H9 (cell line): ENCODE measurements at regions not wholly inside any gene's neighbourhood (a gene's known extent, or its start where the extent isn't known, plus 50 kb on each side); places are given as distances from the start of the nearest gene placed in this dataset.

Source experiments
- DNase-seq: peaks from one replicate; pipeline ENCODE4 v3.0.0-alpha.2; 2017
- H2AFZ ChIP-seq: one replicate; pipeline ENCODE4 v1.6.1; 2013; ENCODE audit warnings: mild to moderate bottlenecking, low read length, control low read depth, moderate library complexity
- H2AK5ac ChIP-seq: 2 replicates; pipeline ENCODE4 v1.6.1; 2013; ENCODE audit warnings: low read length, control low read depth, mixed read lengths; ENCODE audit not compliant: insufficient read length
- H2BK120ac ChIP-seq: one replicate; pipeline ENCODE4 v1.6.1; 2013; ENCODE audit warnings: low read depth, mild to moderate bottlenecking, low read length, control low read depth, inconsistent platforms; ENCODE audit not compliant: poor library complexity, severe bottlenecking
- H2BK12ac ChIP-seq: 2 replicates; pipeline ENCODE4 v1.6.1; 2013; ENCODE audit warnings: low read length, control low read depth, mixed read lengths, low read depth; ENCODE audit not compliant: insufficient read length
- H2BK15ac ChIP-seq: 2 replicates; pipeline ENCODE4 v1.6.1; 2013; ENCODE audit warnings: low read depth, low read length, control low read depth
- H2BK20ac ChIP-seq: one replicate; pipeline ENCODE4 v1.6.1; 2013; ENCODE audit warnings: low read depth, mild to moderate bottlenecking, low read length, control low read depth, inconsistent platforms; ENCODE audit not compliant: poor library complexity, severe bottlenecking
- H2BK5ac ChIP-seq: 2 replicates; pipeline ENCODE4 v1.6.1; 2013; ENCODE audit warnings: low read length, control low read depth, mixed read lengths; ENCODE audit not compliant: insufficient read length
- H3K14ac ChIP-seq: 2 replicates; pipeline ENCODE4 v1.6.1; 2013; ENCODE audit warnings: low read length, control low read depth; ENCODE audit not compliant: insufficient read depth
- H3K18ac ChIP-seq: 2 replicates; pipeline ENCODE4 v1.6.1; 2013; ENCODE audit warnings: low read depth, mild to moderate bottlenecking, mixed read lengths, low read length, control low read depth; ENCODE audit not compliant: insufficient read length
- H3K23ac ChIP-seq: 2 replicates; pipeline ENCODE4 v1.6.1; 2013; ENCODE audit warnings: low read length, control low read depth, mixed read lengths, low read depth; ENCODE audit not compliant: insufficient read length
- H3K23me2 ChIP-seq: 2 replicates; pipeline ENCODE4 v1.6.1; 2013; ENCODE audit warnings: low read depth, mild to moderate bottlenecking, mixed read lengths, low read length, control low read depth; ENCODE audit not compliant: insufficient read length, poor library complexity, severe bottlenecking
- H3K27ac ChIP-seq: 2 replicates; pipeline ENCODE4 v1.5.1; 2013; ENCODE audit warnings: low read length, control low read depth, mixed read lengths, low read depth; ENCODE audit not compliant: insufficient read length
- H3K27me3 ChIP-seq: 2 replicates; pipeline ENCODE4 v1.6.1; 2013; ENCODE audit warnings: low read length, control low read depth, inconsistent platforms; ENCODE audit not compliant: insufficient read depth
- H3K4ac ChIP-seq: 2 replicates; pipeline ENCODE4 v1.6.1; 2013; ENCODE audit warnings: low read depth, mild to moderate bottlenecking, control low read depth, inconsistent platforms, low read length, moderate library complexity
- H3K4me1 ChIP-seq: 2 replicates; pipeline ENCODE4 v1.6.1; 2013; ENCODE audit warnings: low read length, control low read depth, inconsistent platforms; ENCODE audit not compliant: insufficient read depth
- H3K4me2 ChIP-seq: 2 replicates; pipeline ENCODE4 v1.6.1; 2013; ENCODE audit warnings: low read length, control low read depth, mixed read lengths; ENCODE audit not compliant: insufficient read length, insufficient read depth
- H3K56ac ChIP-seq: 2 replicates; pipeline ENCODE4 v1.6.1; 2013; ENCODE audit warnings: low read depth, mild to moderate bottlenecking, mixed read lengths, low read length, control low read depth; ENCODE audit not compliant: insufficient read length
- H3K79me1 ChIP-seq: 2 replicates; pipeline ENCODE4 v1.6.1; 2013; ENCODE audit warnings: low read depth, mild to moderate bottlenecking, moderate library complexity, low read length, control low read depth, inconsistent platforms; ENCODE audit not compliant: insufficient read depth, poor library complexity, severe bottlenecking
- H3K79me2 ChIP-seq: 2 replicates; pipeline ENCODE4 v1.6.1; 2013; ENCODE audit warnings: low read length, control low read depth, inconsistent platforms; ENCODE audit not compliant: insufficient read depth
- H3K9ac ChIP-seq: 2 replicates; pipeline ENCODE4 v1.6.1; 2013; ENCODE audit warnings: low read length, control low read depth, mixed read lengths; ENCODE audit not compliant: insufficient read length; ENCODE audit errors: extremely low read depth
- H3K9me3 ChIP-seq: one replicate; pipeline ENCODE4 v1.6.1; 2013; ENCODE audit warnings: low read depth, low read length, inconsistent platforms; ENCODE audit not compliant: control insufficient read depth
- H3T11ph ChIP-seq: one replicate; pipeline ENCODE4 v1.6.1; 2013; ENCODE audit warnings: mild to moderate bottlenecking, low read length, control low read depth, inconsistent platforms
- H4K20me1 ChIP-seq: one replicate; pipeline ENCODE4 v1.6.1; 2013; ENCODE audit not compliant: control insufficient read depth, insufficient read length, insufficient read depth
- H4K5ac ChIP-seq: 2 replicates; pipeline ENCODE4 v1.6.1; 2013; ENCODE audit warnings: low read depth, mild to moderate bottlenecking, mixed read lengths, low read length, control low read depth; ENCODE audit not compliant: insufficient read length
- H4K8ac ChIP-seq: replicated peaks from 2 replicates; pipeline ENCODE4 v1.6.1; 2013; ENCODE audit warnings: low read length, control low read depth, mixed read lengths, low read depth; ENCODE audit not compliant: insufficient read length
- H4K91ac ChIP-seq: 2 replicates; pipeline ENCODE4 v1.6.1; 2013; ENCODE audit warnings: low read depth, mild to moderate bottlenecking, moderate library complexity, mixed read lengths, low read length, control low read depth; ENCODE audit not compliant: insufficient read length
- H3K27ac Mint-ChIP-seq, 3 experiments: 2 replicates in 2 of 3; 3 replicates in 1 of 3; pipeline ENCODE4 v1.8.0; 2020 to 2021; ENCODE audit warnings: mixed read lengths in 3 of 3, mild to moderate bottlenecking in 1 of 3, moderate library complexity in 1 of 3
- H3K27me3 Mint-ChIP-seq: 2 replicates; pipeline ENCODE4 v1.8.0; 2021; ENCODE audit warnings: low read depth, mild to moderate bottlenecking, moderate library complexity, mixed read lengths
- H3K36me3 Mint-ChIP-seq, 3 experiments: 2 replicates in 2 of 3; 3 replicates in 1 of 3; pipeline ENCODE4 v1.8.0; 2020 to 2021; ENCODE audit warnings: low read depth in 3 of 3, mixed read lengths in 3 of 3; ENCODE audit not compliant: insufficient read depth in 1 of 3
- H3K4me1 Mint-ChIP-seq, 2 experiments: 2 replicates each; pipeline ENCODE4 v1.8.0; 2020; ENCODE audit warnings: mixed read lengths in 2 of 2
- H3K4me3 Mint-ChIP-seq, 2 experiments: 2 replicates in 1 of 2; 3 replicates in 1 of 2; pipeline ENCODE4 v1.8.0; 2020 to 2021; ENCODE audit warnings: mild to moderate bottlenecking in 2 of 2, mixed read lengths in 2 of 2, moderate library complexity in 1 of 2
- H3K9me3 Mint-ChIP-seq, 2 experiments: 2 replicates in 1 of 2; 3 replicates in 1 of 2; pipeline ENCODE4 v1.8.0; 2020; ENCODE audit warnings: mild to moderate bottlenecking in 2 of 2, mixed read lengths in 2 of 2, moderate library complexity in 1 of 2
- CTCF ChIP-seq: fragments of 200-600 bp; sonication (generic); conservative IDR thresholded peaks from 3 replicates; pipeline ENCODE4 v1.8.0; 2021; ENCODE audit warnings: antibody characterized with exemption, mild to moderate bottlenecking
- WGBS: extraction: QIAGEN DNeasy Blood & Tissue Kit; methylation state at CpG from one replicate; pipeline ENCODE4 v1.1.7; 2013; ENCODE audit warnings: missing lambda C conversion rate, low lambda C conversion rate, mixed read lengths; ENCODE audit not compliant: insufficient read length; ENCODE audit errors: extremely low coverage; 5-methylcytosine and 5-hydroxymethylcytosine counted together

GRCh38 chr5:61966296-61966955 is 339.6 kb upstream of the KIF2A start:
- no peak for TF ChIP-seq CTCF
- H2AFZ ChIP-seq: no peak overlapping the region
- no peak overlapping the region for H3K4me3 Mint-ChIP-seq

More at GRCh38 chr5:61966296-61966955, 339.6 kb upstream of the KIF2A start:
- Histone ChIP-seq H3K79me2 (no peaks in the 10 kb centered on the region), H4K20me1 (no peaks in the 10 kb centered on the region), H3K23ac (no peak overlapping the region), H3K23me2 (no peaks in the 10 kb centered on the region), H3K9me3 (no peaks in the 10 kb centered on the region), H3K4me2 (no peak overlapping the region), H3K9ac (no peak overlapping the region), H3K79me1 (no peaks in the 10 kb centered on the region), H4K5ac (no peak overlapping the region), H3K18ac (no peak overlapping the region), H2BK5ac (no peak overlapping the region), H3K56ac (no peak overlapping the region), H2BK15ac (no peak overlapping the region), H3K27me3 (no peaks in the 10 kb centered on the region), H4K91ac (no peak overlapping the region), H4K8ac (no peak overlapping the region), H3K27ac (no peak overlapping the region), H3K4ac (no peak overlapping the region), H2BK20ac (no peak overlapping the region), H3K14ac (no peak overlapping the region), H3K4me1 (no peaks in the 10 kb centered on the region; the same call in 1 of the 2 replicates), H2BK120ac (no peak overlapping the region), H2AK5ac (no peak overlapping the region), H3T11ph (no peak overlapping the region), H2BK12ac (no peak overlapping the region)
- no peaks in the 10 kb centered on the region for H3K36me3 Mint-ChIP-seq
- no peaks in the 10 kb centered on the region for H3K9me3 Mint-ChIP-seq
- no peak for DNase-seq
- H3K4me1 Mint-ChIP-seq: peaks cover 11 to 15% of the 10 kb centered on the region in 2 experiments
- H3K27ac Mint-ChIP-seq: peak overlapping the region in 1 of 3 experiments; percentile 37; a peak in 1 of 7 replicates
- no peaks in the 10 kb centered on the region; the same call in 1 of the 2 replicates for H3K27me3 Mint-ChIP-seq
- WGBS: no CpG with 5 or more reads among the region's 1 CpG
